Fibroblast of mammary gland (primary cell): ENCODE measurements at regions not wholly inside any gene's neighbourhood (a gene's known extent, or its start where the extent isn't known, plus 50 kb on each side); places are given as distances from the start of the nearest gene placed in this dataset.
A peak's percentile ranks its signal among the peaks of the same experiment; 100 is the strongest.

Source experiments
- DNase-seq: peaks from one replicate; pipeline ENCODE4 v3.0.0-alpha.2; 2010; ENCODE audit warnings: low read depth
- H3K4me3 ChIP-seq: 2 replicates; pipeline ENCODE4 v1.5.1; 2011; ENCODE audit warnings: low read depth, mild to moderate bottlenecking, low read length, moderate library complexity; ENCODE audit not compliant: control insufficient read depth
- CTCF ChIP-seq: conservative IDR thresholded peaks from 2 replicates; pipeline ENCODE4 v1.5.1; 2011; ENCODE audit warnings: low read depth, low read length, inconsistent platforms; ENCODE audit not compliant: control insufficient read depth, insufficient read depth

GRCh38 chr12:94761559-94761958 lies 111.2 kb upstream of the TMCC3 start:
- peak; percentile 94 for DNase-seq
- H3K4me3 ChIP-seq, result no peak overlapping the region

GRCh38 chr12:94760786-94761185 lies 110.4 kb upstream of the TMCC3 start:
- H3K4me3 ChIP-seq, result no peak overlapping the region
- TF ChIP-seq CTCF, result no peak
- DNase-seq, result peak; percentile 20

More at GRCh38 chr12:94761559-94761958, 111.2 kb upstream of the TMCC3 start:
- TF ChIP-seq CTCF, result no peak

GRCh38 chr12:94756789-94757188 lies 106.4 kb upstream of the TMCC3 start:
- TF ChIP-seq CTCF, result no peak
- DNase-seq, result no peak

GRCh38 chr12:94755598-94755997 lies 105.2 kb upstream of the TMCC3 start:
- DNase-seq, result no peak
- no peak for TF ChIP-seq CTCF
- H3K4me3 ChIP-seq, result no peak overlapping the region

More at GRCh38 chr12:94756789-94757188, 106.4 kb upstream of the TMCC3 start:
- H3K4me3 ChIP-seq, result no peak overlapping the region

GRCh38 chr12:94754653-94755052 lies 104.3 kb upstream of the TMCC3 start:
- no peak for DNase-seq
- no peak overlapping the region for H3K4me3 ChIP-seq
- peak; percentile 38 for TF ChIP-seq CTCF

- no peak for TF ChIP-seq CTCF
- H3K4me3 ChIP-seq, result no peak overlapping the region
- DNase-seq, result peak; percentile 68
Measured at GRCh38 chr12:94753036-94753679, 102.8 kb upstream of the TMCC3 start.

GRCh38 chr12:94750864-94751263 lies 100.5 kb upstream of the TMCC3 start:
- TF ChIP-seq CTCF, result no peak
- no peak overlapping the region for H3K4me3 ChIP-seq
- DNase-seq, result no peak
